ENCODE measurements at regions not wholly inside any gene's neighbourhood (a gene's known extent, or its start where the extent isn't known, plus 50 kb on each side); places are given as distances from the start of the nearest gene placed in this dataset.

DNA sequence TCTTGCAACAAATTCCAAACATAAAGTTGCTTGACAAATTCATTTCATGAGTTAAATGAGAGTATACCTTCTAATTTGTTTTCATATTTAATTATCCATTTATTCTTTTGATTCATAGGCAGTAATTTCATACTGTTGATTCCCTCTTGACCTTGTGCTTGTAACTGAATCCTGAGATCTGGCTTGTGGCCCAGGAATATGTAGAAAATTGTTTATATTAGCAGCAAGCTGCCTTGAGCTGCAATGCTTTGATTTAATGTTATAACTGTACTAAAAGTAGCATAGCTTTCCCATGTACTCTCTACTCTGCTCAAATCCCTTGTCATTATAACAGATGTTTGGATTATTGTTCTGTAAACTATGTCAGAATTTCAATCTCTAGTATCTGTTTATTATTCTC, 780.7 kb downstream of the NR2F1-AS1 start:
- TF ChIP-seq, protein P1, sequence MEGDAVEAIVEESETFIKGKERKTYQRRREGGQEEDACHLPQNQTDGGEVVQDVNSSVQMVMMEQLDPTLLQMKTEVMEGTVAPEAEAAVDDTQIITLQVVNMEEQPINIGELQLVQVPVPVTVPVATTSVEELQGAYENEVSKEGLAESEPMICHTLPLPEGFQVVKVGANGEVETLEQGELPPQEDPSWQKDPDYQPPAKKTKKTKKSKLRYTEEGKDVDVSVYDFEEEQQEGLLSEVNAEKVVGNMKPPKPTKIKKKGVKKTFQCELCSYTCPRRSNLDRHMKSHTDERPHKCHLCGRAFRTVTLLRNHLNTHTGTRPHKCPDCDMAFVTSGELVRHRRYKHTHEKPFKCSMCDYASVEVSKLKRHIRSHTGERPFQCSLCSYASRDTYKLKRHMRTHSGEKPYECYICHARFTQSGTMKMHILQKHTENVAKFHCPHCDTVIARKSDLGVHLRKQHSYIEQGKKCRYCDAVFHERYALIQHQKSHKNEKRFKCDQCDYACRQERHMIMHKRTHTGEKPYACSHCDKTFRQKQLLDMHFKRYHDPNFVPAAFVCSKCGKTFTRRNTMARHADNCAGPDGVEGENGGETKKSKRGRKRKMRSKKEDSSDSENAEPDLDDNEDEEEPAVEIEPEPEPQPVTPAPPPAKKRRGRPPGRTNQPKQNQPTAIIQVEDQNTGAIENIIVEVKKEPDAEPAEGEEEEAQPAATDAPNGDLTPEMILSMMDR (IDR thresholded peaks at IDR 0.05; ENCODE audit: insufficient read depth, low read length) = no peak
- no peak for TF ChIP-seq GABPA (IDR thresholded peaks at IDR 0.05; ENCODE audit: low read depth)
- TF ChIP-seq, protein P2, sequence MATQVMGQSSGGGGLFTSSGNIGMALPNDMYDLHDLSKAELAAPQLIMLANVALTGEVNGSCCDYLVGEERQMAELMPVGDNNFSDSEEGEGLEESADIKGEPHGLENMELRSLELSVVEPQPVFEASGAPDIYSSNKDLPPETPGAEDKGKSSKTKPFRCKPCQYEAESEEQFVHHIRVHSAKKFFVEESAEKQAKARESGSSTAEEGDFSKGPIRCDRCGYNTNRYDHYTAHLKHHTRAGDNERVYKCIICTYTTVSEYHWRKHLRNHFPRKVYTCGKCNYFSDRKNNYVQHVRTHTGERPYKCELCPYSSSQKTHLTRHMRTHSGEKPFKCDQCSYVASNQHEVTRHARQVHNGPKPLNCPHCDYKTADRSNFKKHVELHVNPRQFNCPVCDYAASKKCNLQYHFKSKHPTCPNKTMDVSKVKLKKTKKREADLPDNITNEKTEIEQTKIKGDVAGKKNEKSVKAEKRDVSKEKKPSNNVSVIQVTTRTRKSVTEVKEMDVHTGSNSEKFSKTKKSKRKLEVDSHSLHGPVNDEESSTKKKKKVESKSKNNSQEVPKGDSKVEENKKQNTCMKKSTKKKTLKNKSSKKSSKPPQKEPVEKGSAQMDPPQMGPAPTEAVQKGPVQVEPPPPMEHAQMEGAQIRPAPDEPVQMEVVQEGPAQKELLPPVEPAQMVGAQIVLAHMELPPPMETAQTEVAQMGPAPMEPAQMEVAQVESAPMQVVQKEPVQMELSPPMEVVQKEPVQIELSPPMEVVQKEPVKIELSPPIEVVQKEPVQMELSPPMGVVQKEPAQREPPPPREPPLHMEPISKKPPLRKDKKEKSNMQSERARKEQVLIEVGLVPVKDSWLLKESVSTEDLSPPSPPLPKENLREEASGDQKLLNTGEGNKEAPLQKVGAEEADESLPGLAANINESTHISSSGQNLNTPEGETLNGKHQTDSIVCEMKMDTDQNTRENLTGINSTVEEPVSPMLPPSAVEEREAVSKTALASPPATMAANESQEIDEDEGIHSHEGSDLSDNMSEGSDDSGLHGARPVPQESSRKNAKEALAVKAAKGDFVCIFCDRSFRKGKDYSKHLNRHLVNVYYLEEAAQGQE (IDR thresholded peaks at IDR 0.05; ENCODE audit: insufficient replicate concordance, low read depth) = no peak

Data from HL-60 (cell line).